ENCODE measurements at regions not wholly inside any gene's neighbourhood (a gene's known extent, or its start where the extent isn't known, plus 50 kb on each side); places are given as distances from the start of the nearest gene placed in this dataset.

GRCh38 chr1:69506311-69506710 lies 61.4 kb upstream of the LRRC7 start:
- DNase-seq (no peak), ATAC-seq (no peak)
- TF ChIP-seq CTCF (IDR thresholded peaks at IDR 0.05), result no peak
- Histone ChIP-seq H3K36me3 (no peaks in the 10 kb centered on the region), H3K4me3 (no peak overlapping the region), H3K27me3 (no peaks in the 10 kb centered on the region), H3K9me3 (no peaks in the 10 kb centered on the region), H3K27ac (no peak overlapping the region), H3K4me1 (no peaks in the 10 kb centered on the region)
- 87 to 94% methylated on average over 2 of the region's 2 CpGs for WGBS, 2 donors
- intact Hi-C loops (cut with DNase I), result no loop called here

DNA sequence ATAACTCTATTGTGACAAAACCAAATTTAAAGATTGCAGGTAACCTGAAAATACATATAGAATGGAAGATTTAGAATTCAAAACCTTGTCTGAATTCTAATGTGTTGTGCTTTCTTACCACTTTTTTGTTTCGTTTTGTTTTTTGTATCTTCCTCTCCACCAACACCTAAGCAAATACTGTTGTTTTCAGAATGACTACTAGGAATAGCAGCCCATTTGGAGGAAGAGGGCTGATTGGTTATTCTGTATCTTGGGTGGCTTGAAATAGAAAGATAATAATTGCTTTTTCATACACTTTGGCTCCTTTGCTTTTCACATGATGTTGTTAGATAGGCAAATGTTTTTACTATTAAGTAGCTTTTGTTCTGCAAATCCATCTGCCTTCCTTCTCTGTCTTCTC lies 61.0 kb upstream of the LRRC7 start:
- 62 to 66% methylated on average over 1 of the region's 1 CpG for WGBS, 2 donors
- Histone ChIP-seq H3K4me1 (no peaks in the 10 kb centered on the region), H3K36me3 (no peaks in the 10 kb centered on the region), H3K4me3 (no peak overlapping the region), H3K27me3 (no peaks in the 10 kb centered on the region), H3K27ac (no peak overlapping the region), H3K9me3 (no peaks in the 10 kb centered on the region)
- ATAC-seq (no peak), DNase-seq (no peak)
- intact Hi-C loops (cut with DNase I), result no loop called here
- no peak for TF ChIP-seq CTCF (IDR thresholded peaks at IDR 0.05)

DNA sequence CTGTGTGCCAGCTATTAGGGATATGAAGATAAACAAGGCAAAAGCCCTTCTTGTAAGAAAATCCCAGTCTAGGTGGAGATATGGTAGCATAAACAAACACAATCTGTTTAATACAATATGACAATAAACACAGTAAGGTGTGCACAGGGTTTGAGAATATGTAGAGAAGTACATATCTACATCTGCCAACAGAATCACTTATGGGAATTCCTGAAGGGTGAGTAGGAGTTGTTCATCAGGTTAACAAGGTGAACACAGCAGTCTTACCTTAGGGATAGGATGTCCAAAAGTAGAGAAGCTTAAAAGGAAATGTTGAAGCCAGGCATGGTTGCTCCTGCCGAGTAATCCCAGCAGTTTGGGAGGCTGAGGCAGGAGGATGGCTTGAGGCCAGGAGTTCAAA lies 57.7 kb upstream of the LRRC7 start:
- no peaks in the 10 kb centered on the region for H3K36me3 ChIP-seq
- H3K4me3 ChIP-seq, result no peak overlapping the region
- no peaks in the 10 kb centered on the region for H3K27me3 ChIP-seq
- DNase-seq (no peak), ATAC-seq (no peak)
- no peaks in the 10 kb centered on the region for H3K9me3 ChIP-seq
- no peak overlapping the region for H3K27ac ChIP-seq
- TF ChIP-seq CTCF (IDR thresholded peaks at IDR 0.05), result no peak
- WGBS, 2 donors, result 80 to 82% methylated on average over 1 of the region's 1 CpG
- intact Hi-C loops (cut with DNase I), result no loop called here
- H3K4me1 ChIP-seq, result no peaks in the 10 kb centered on the region

DNA sequence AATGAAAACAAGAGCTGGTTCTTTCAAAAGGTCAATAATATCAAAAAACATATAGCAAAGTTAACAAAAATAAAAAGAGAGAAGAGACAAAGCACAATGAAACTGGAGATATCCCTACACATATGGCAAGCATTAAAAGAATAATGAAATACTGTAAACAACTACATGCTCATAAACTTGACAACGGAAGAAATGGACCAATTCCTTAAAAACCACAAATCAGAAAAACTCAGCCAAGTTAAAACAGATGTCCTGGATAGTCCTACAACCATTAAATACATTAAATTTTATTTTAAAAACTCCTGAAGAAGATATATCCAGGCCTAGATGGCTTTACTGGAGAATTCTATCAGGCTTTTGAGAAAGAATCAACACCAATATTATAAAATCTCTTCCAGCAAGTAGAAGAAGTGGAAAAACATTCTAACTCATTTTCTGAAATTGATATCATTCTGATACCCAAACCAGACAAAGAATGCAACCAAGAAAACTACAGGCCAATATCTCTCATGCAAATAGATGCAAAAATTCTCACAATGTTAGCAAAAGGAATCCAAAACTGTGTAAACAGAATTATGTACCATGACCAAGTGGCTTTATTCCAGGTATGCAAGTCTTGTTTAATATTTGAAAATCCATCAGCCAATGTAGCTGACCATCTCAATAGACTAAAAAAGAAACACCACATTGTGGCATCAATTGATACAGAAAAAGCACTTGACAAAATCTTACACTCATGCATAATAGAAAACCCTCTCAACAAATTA lies 56.1 kb upstream of the LRRC7 start:
- 76 to 78% methylated on average over 1 of the region's 1 CpG for WGBS, 2 donors
- intact Hi-C loops (cut with DNase I), result no loop called here
- no peak for DNase-seq

More for the DNA sequence above, 56.1 kb upstream of the LRRC7 start:
- Histone ChIP-seq H3K36me3 (no peaks in the 10 kb centered on the region), H3K27ac (no peak overlapping the region), H3K4me1 (no peaks in the 10 kb centered on the region), H3K4me3 (no peak overlapping the region), H3K27me3 (no peaks in the 10 kb centered on the region), H3K9me3 (no peaks in the 10 kb centered on the region)
- no peak for TF ChIP-seq CTCF (IDR thresholded peaks at IDR 0.05)
- no peak for ATAC-seq

All from heart right ventricle (tissue), 16 donors.